DND-41 (cell line): ENCODE measurements at regions not wholly inside any gene's neighbourhood (a gene's known extent, or its start where the extent isn't known, plus 50 kb on each side); places are given as distances from the start of the nearest gene placed in this dataset.

Source experiments
- CTCF ChIP-seq: IDR thresholded peaks from 2 replicates; pipeline ENCODE4 v1.5.1; 2012; ENCODE audit warnings: borderline replicate concordance, low read length, moderate library complexity, mild to moderate bottlenecking; ENCODE audit not compliant: poor library complexity, severe bottlenecking; ENCODE audit errors: extremely low read depth
- EZH2 ChIP-seq: IDR thresholded peaks from 3 replicates; pipeline ENCODE4 v1.6.1; 2012; ENCODE audit warnings: borderline replicate concordance, low read depth, mild to moderate bottlenecking, moderate library complexity, low read length, inconsistent platforms; ENCODE audit not compliant: severe bottlenecking

DNA sequence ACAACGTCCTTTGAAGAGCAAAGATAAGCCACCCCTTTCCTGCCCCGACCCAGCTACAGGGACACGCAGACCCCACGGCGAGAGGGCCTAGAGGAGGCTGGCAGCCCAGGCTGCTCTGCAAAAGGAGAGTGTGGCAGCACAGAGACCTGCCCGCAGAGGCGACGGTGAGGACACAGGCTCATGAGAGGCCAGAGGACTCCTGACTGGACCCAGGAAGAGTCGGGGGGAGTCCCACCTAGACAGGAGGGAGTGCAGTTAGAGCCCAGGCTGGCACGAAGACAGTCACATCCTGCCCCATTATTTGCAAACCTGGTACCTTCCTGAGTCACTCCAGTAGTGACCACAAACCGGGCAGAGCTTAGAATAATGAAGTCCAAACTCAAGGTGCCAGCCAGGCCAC lies 227.7 kb upstream of the CDH4 start:
- TF ChIP-seq CTCF: no peak
- TF ChIP-seq EZH2: no peak
